AG20443 (cell line): ENCODE measurements at regions not wholly inside any gene's neighbourhood (a gene's known extent, or its start where the extent isn't known, plus 50 kb on each side); places are given as distances from the start of the nearest gene placed in this dataset.

ENCODE experiments used
- DNase-seq: peaks from one replicate; pipeline ENCODE4 v3.0.0; 2012; ENCODE audit warnings: low spot score, mixed read lengths

DNA sequence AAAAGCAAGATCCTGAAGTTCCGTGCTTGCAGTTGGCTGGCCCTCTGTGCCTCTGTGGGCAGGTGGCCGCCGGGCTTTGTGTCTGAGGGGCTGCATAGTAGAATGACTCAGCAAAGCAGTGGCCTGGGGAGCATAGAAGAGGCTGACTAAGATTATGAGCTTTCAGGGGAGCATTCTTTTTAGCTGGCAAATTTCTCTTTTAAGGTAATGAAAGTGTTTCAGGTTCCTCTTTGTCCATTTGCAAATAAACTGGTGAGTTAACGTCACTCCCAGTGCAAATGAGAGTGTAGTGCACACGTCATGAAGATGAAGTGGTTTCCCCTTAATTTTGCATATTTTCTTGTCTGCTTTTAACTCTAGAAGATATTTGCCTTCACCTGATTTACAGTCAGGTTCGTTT is 98.6 kb downstream of the BCL2L11 start:
- no peak for DNase-seq

DNA sequence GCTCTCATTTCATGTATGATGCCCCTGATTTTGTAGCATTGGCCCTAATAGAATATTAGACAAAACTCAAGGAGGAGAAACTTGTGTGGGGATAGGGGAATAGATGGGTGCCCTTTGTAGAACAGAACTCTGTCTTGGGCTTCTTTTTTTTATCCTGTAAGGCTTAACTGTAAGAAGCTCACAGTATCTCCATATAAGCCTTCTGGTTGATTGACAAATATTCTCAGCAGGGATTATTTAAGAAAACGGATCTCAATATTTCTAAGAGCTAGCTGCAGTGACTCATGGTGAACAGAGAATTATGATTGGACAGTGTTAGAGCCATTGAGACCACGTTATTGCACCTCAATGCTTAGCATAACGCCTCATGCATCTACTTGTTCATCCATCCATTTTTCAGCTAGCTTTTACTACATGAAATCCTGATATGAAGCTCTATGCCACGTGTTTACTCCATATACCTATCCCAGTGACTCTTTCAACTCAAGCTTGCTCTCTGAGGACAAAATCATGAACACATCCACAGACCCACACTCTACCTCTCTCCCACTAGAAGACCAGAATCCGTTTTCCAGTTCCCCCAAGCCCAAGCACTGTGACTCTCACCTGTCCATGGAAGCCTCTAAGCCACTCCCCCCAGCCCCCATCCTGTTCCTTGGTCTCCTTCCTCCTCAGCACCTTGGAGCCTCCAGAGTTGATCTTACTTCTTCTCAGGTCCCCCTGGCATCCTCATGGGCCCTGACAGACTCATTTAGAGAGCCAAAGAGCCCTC is 99.2 kb downstream of the BCL2L11 start:
- no peak for DNase-seq

- no peak for DNase-seq
Measured at GRCh38 chr2:111220962-111221361, 100.2 kb downstream of the BCL2L11 start.

- no peak for DNase-seq
Measured at GRCh38 chr2:111221701-111222100, 101.0 kb downstream of the BCL2L11 start.

- DNase-seq: no peak
Measured at GRCh38 chr2:111222204-111222866, 101.6 kb downstream of the BCL2L11 start.

- no peak for DNase-seq
Measured at GRCh38 chr2:111225856-111226255, 105.1 kb downstream of the BCL2L11 start.

GRCh38 chr2:111226876-111227700 is 106.4 kb downstream of the BCL2L11 start:
- DNase-seq: peak; percentile 47

- DNase-seq: peak; percentile 93
Measured at GRCh38 chr2:111227716-111228141, 107.0 kb downstream of the BCL2L11 start.

DNA sequence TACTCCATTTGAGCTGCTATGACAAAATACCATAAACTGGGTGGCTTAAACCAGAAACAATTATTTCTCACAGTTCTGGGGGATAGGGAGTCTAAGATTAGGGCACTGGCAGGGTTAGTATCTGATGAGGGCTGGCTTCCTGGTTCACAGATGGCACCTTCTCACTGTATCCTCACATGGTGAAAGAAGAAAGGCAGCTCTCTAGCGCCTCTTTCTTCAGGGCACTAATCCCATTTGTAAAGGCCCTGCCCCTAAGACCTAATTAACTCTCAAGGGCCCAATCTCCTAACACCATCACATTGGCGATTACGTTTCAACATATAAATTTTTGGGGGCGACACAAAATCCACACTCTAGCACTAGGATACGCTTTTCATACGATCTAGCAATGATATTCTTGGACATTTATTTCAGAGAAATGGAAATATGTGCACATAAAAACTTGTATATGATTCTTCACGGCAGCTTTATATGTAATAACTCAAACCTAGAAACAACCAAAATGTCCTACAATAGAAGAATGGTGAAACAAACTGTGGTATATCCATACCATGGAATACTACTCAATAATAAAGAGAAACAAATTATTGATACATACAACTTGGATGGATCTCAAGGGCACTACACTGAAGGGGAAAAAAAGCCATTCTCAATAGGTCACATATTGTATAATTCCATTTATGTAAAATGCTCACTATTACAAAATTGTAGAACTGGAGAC is 111.0 kb downstream of the BCL2L11 start:
- no peak for DNase-seq

- no peak for DNase-seq
Measured at GRCh38 chr2:111235192-111236015, 114.7 kb downstream of the BCL2L11 start.

DNA sequence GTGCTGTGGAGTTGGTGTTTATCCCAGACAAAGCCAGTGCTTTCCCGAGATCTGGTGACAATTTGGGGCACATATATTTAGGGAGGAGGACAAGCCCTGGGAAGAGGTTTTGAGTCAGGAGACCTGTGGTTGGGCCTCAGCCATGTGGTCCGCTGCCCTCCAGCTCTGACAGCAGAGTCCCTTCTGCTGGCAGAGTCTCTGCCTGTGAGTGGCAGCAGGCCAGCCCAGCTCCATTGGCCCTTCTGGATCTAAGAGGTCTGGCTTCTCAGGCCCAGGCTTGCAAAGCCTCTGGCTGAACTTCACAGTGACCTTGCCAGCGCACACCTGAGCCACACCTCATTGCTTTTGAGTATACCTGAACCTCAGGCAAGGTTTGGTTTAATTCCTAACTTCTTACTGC is 115.3 kb downstream of the BCL2L11 start:
- no peak for DNase-seq

GRCh38 chr2:111238296-111238695 is 117.6 kb downstream of the BCL2L11 start:
- no peak for DNase-seq

GRCh38 chr2:111239107-111239506 is 118.4 kb downstream of the BCL2L11 start:
- no peak for DNase-seq

- no peak for DNase-seq
Measured at GRCh38 chr2:111239581-111240249, 119.0 kb downstream of the BCL2L11 start.

DNA sequence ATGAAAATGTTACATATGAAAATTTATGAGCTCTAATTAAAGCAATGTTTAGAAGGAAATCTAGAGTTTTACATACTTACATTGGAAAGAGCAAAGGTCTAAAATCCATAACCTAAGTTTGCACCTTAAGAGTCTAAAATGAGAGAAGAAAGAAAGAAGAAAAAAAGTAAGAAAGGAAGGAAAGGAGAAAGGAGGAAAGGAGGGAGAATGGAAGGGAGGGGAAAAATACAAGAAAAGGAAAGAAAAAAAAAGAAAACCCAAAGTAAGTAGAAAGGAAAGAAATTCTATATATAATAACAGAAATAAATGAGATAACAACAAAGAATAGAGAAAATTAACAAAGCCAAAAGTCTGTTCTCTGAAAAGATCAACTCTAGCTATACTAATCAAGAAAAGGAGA is 122.6 kb downstream of the BCL2L11 start:
- no peak for DNase-seq

- no peak for DNase-seq
Measured at GRCh38 chr2:111244864-111245263, 124.2 kb downstream of the BCL2L11 start.

GRCh38 chr2:111246620-111247061 is 125.9 kb downstream of the BCL2L11 start:
- peak; percentile 29 for DNase-seq

- DNase-seq: no peak
Measured at GRCh38 chr2:111247491-111247890, 126.8 kb downstream of the BCL2L11 start.

DNA sequence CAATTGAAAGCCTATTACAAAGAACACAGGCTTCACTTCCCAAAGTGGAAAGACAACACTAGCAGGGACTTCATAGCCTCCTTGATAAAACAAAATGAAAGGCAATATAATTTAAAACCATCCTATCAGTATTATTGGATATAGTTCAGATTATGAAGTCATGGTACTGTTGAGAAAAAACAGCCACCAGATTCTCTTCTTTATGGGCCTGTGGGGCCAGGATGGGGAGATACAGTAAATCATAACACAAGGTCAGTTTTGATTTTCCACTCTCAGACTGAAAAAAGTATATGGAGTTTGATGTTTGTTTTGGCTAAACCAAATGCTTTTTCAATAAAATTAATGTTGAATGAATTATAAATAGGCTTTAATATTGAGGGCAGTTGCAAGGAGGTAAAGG is 129.1 kb downstream of the BCL2L11 start:
- no peak for DNase-seq

GRCh38 chr2:111250448-111251030 is 129.8 kb downstream of the BCL2L11 start:
- DNase-seq: no peak
